Small intestine (tissue), 7 donors: ENCODE measurements at regions not wholly inside any gene's neighbourhood (a gene's known extent, or its start where the extent isn't known, plus 50 kb on each side); places are given as distances from the start of the nearest gene placed in this dataset.

Source experiments
- DNase-seq, 2 donors: peaks; one replicate each; pipeline versions ENCODE4 v3.0.0 to v3.0.0-alpha.2; 2013
- FAIRE-seq: peaks from 2 replicates; lab custom pipeline; 2012; peaks lifted over from hg19 to GRCh38; lab: Jason Lieb, UNC
- H3K27ac ChIP-seq, 3 donors: one replicate each; pipeline ENCODE4 v1.5.1; 2013; ENCODE audit warnings: low read length in 2 of 3, mild to moderate bottlenecking in 2 of 3, control low read depth in 1 of 3, inconsistent platforms in 1 of 3, low read depth in 1 of 3, moderate library complexity in 1 of 3
- H3K27me3 ChIP-seq, 3 donors: one replicate each; pipeline ENCODE4 v1.6.1; 2013; ENCODE audit warnings: low read length in 3 of 3, inconsistent platforms in 1 of 3; ENCODE audit not compliant: control insufficient read depth in 3 of 3, insufficient read depth in 3 of 3
- H3K36me3 ChIP-seq, 3 donors: one replicate each; pipeline ENCODE4 v1.6.1; 2013; ENCODE audit warnings: low read length in 3 of 3, inconsistent platforms in 1 of 3, low read depth in 1 of 3, mild to moderate bottlenecking in 1 of 3, moderate library complexity in 1 of 3; ENCODE audit not compliant: control insufficient read depth in 3 of 3, insufficient read depth in 2 of 3
- H3K4me1 ChIP-seq, 3 donors: one replicate each; pipeline ENCODE4 v1.6.1; 2013; ENCODE audit warnings: low read length in 2 of 3, inconsistent platforms in 1 of 3, low read depth in 1 of 3, mild to moderate bottlenecking in 1 of 3, moderate library complexity in 1 of 3; ENCODE audit not compliant: control insufficient read depth in 3 of 3, insufficient read depth in 2 of 3
- H3K4me3 ChIP-seq, 3 donors: one replicate each; pipeline ENCODE4 v1.5.1; 2013; ENCODE audit warnings: low read length in 3 of 3, control low read depth in 1 of 3, inconsistent platforms in 1 of 3, low read depth in 1 of 3, mild to moderate bottlenecking in 1 of 3, moderate library complexity in 1 of 3
- H3K9me3 ChIP-seq, 2 donors: one replicate each; pipeline ENCODE4 v1.6.1; 2013; ENCODE audit warnings: low read depth in 1 of 2, low read length in 1 of 2; ENCODE audit not compliant: control insufficient read depth in 2 of 2, insufficient read depth in 1 of 2
- WGBS, 3 donors: extraction: QIAGEN DNeasy Blood & Tissue Kit; methylation state at CpG; one replicate each; pipeline ENCODE4 v1.1.7; 2013; 5-methylcytosine and 5-hydroxymethylcytosine counted together
- donor health status: healthy with polysubstance abuse.
- donor health status: control.
- donor health status: control.
- donor health status: Bipolar disorder and iron deficiency.
- donor health status: healthy.

DNA sequence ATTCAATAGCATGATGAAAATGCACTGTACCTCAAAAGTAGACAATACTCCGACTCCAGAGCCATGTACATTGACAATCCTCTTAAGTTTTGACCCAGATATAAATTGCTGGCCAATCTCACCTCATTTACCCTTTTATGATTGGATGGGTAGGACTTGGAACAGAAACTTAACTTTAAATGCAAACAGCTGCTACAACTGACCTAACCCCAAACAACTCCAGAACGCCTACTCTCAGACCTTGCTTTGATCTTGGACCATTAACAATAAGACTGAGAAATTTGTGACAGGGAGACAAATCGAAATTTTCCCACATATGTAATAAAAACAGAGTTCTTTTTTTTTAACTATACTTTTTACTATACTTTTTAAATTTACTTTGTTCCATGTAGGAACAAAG lies 200.5 kb upstream of the MCHR2 start:
- DNase-seq (no peak), FAIRE-seq (no peak)
- H3K9me3 ChIP-seq: no peaks in the 10 kb centered on the region
- no peak overlapping the region for H3K27ac ChIP-seq
- no peaks in the 10 kb centered on the region for H3K27me3 ChIP-seq
- H3K4me3 ChIP-seq: no peak overlapping the region
- WGBS, 3 donors: 46 to 59% (median 58%) methylated on average over 3 of the region's 3 CpGs
- H3K36me3 ChIP-seq: no peaks in the 10 kb centered on the region
- H3K4me1 ChIP-seq: no peaks in the 10 kb centered on the region

DNA sequence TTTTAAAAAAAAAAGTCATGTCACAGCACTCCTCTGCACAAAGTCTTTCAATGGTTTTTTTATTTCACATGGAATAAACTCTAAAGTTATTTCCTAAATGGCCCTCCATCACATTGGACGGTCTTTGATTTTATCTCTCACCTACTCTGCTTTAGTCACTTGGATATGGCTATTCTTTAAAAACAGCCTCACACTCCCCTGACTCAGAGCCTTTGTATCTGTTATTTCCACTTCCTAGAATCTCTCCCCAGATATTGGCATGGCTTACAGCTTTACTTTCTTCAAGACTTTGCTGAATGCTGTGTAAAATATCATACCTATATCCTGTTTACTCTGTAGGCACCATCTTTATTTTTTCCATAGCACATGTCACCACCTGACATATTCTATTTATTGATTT lies 194.7 kb upstream of the MCHR2 start:
- 75 to 83% (median 79%) methylated on average over 1 of the region's 1 CpG for WGBS, 3 donors
- FAIRE-seq (no peak), DNase-seq (no peak)
- Histone ChIP-seq H3K27me3 (peaks cover 0 to 2% (median 0%) of the 10 kb centered on the region in 3 donors), H3K9me3 (no peaks in the 10 kb centered on the region), H3K27ac (no peak overlapping the region), H3K36me3 (no peaks in the 10 kb centered on the region), H3K4me1 (no peaks in the 10 kb centered on the region), H3K4me3 (no peak overlapping the region)

DNA sequence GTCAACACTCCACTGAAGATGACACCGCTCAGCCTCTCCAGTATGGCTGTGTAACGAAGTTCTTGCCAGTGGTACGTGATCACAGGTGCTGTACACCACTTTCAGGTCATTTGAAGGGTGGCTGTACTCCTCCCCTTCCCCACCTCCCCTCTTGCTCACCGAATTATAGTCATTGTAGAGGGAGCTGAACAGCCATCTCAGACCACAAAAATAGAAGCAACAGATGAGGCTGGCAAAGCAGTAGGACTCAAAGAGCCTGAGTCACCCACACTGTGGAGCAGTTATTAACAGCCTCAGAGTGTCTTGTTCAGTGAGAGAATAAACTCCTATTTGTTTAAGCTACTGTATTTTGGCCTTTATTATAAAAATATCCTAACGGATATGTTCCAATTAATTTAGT lies 192.5 kb upstream of the MCHR2 start:
- Histone ChIP-seq H3K36me3 (no peaks in the 10 kb centered on the region), H3K4me3 (no peak overlapping the region), H3K27me3 (peaks cover 0 to 2% (median 0%) of the 10 kb centered on the region in 3 donors), H3K27ac (no peak overlapping the region), H3K9me3 (no peaks in the 10 kb centered on the region), H3K4me1 (no peaks in the 10 kb centered on the region)
- FAIRE-seq (no peak), DNase-seq (no peak)
- 62 to 83% (median 72%) methylated on average over 5 of the region's 5 CpGs for WGBS, 3 donors

DNA sequence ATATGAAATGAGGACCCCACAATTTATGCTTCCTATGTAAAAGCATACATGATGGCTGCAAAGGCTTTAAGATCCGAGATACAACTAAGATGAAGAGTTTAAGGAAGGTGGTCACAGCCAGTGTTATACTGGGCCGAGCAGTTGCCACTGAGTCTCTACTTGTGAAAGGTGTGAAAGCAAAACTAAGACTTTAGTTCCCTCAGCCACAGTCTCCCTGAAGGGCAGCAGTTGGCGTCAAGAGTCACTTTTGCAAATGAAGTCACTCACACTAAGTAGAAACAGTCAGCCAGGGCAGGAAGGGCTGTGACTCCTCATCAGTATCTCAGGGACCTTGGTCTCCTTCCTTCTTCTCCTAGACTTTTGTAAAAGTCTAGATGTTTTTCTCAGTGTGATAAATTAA lies 191.6 kb upstream of the MCHR2 start:
- H3K27ac ChIP-seq: no peak overlapping the region
- peaks cover 0 to 2% (median 0%) of the 10 kb centered on the region in 3 donors for H3K27me3 ChIP-seq
- H3K4me1 ChIP-seq: no peaks in the 10 kb centered on the region
- 69 to 73% (median 70%) methylated on average over 3 of the region's 3 CpGs for WGBS, 3 donors
- FAIRE-seq (no peak), DNase-seq (no peak)
- H3K9me3 ChIP-seq: no peaks in the 10 kb centered on the region
- no peak overlapping the region for H3K4me3 ChIP-seq
- H3K36me3 ChIP-seq: no peaks in the 10 kb centered on the region

DNA sequence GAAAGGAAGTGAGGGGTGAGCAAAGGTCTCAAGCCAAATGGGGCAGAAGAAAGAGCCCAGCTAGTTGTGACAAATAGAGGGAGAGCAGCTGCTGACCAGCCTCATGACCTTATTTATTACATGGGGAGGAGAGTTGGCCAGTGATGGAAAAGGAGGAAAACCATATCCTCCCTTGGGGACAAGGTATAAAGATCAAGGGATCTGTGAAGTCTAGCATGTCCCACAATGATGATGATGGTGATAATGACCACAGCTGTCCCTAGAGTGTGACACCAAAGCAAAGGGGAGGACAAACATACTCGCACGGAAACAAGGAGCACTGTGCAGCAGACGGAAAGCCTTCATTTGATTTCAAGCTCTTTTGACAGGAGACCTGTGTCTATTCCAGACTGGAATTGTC lies 190.4 kb upstream of the MCHR2 start:
- Histone ChIP-seq H3K27me3 (peaks cover 0 to 2% (median 0%) of the 10 kb centered on the region in 3 donors), H3K4me3 (no peak overlapping the region), H3K27ac (no peak overlapping the region), H3K9me3 (no peaks in the 10 kb centered on the region), H3K4me1 (no peaks in the 10 kb centered on the region), H3K36me3 (no peaks in the 10 kb centered on the region)
- FAIRE-seq (no peak), DNase-seq (no peak)
- 65 to 87% (median 85%) methylated on average over 3 of the region's 3 CpGs for WGBS, 3 donors

DNA sequence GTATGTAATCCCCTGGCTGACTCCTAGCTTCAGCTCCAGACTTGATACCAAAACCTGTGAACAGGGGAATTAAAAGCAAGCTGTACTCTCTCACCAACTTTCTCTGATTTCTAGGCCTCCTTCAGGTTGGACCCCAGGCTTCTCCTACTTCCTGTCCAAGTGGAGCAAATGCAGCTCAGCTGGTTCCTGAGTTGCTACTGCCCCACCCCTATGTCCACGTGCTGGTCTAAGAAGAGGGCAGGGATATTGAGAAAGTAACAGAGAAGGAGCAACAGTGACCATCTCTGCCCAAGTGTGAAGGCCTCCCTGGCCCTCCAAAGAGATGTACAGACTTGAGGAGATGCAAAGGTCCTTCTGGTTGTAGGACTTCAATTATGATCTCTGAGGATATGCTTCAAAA lies 188.3 kb upstream of the MCHR2 start:
- DNase-seq (no peak), FAIRE-seq (no peak)
- 21 to 34% (median 30%) methylated on average over 1 of the region's 1 CpG for WGBS, 3 donors
- Histone ChIP-seq H3K4me3 (no peak overlapping the region), H3K36me3 (no peaks in the 10 kb centered on the region), H3K9me3 (no peaks in the 10 kb centered on the region), H3K27me3 (peaks cover 0 to 2% (median 1%) of the 10 kb centered on the region in 3 donors), H3K27ac (no peak overlapping the region), H3K4me1 (no peaks in the 10 kb centered on the region)

DNA sequence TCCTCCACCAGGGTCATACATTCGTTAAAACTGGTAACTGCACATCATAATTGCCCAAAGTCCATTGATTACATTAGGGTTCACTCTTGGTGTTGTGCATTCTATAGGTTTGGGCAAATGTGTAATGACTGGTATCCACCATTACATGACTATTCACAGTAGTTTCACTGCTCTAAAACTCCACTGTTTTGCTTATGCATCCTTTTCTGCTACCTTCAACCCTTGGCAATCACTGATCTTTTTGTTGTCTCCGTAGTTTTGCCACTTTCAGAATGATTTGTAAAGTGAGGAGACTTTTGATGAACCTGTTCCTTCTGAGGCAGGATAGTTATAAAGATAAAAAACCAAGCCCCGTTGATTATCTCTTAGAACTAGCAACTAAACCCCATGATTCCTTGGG lies 187.3 kb upstream of the MCHR2 start:
- FAIRE-seq (no peak), DNase-seq (no peak)
- Histone ChIP-seq H3K4me1 (no peaks in the 10 kb centered on the region), H3K27me3 (peaks cover 0 to 3% (median 2%) of the 10 kb centered on the region in 3 donors), H3K4me3 (no peak overlapping the region), H3K27ac (no peak overlapping the region), H3K36me3 (no peaks in the 10 kb centered on the region), H3K9me3 (no peaks in the 10 kb centered on the region)
- 39 to 63% (median 45%) methylated on average over 3 of the region's 3 CpGs for WGBS, 3 donors

DNA sequence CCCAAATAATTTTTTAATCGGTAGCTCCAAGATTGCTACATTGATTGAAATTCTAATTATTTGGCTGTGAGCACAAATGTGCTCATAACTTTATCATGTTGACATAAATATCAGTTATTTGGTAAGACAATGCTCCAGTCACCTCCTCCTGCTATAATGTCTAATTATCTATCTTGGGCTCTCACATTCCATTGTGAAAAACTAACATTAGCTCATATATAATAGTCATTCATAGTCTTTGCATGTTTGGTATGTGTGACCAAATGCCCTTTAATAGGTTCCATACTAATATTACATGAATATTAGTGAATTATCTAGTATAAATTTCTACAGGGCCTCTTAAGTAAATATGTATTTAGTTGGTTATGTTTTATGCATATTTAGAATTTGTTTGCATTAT lies 185.6 kb upstream of the MCHR2 start:
- Histone ChIP-seq H3K4me3 (no peak overlapping the region), H3K9me3 (no peaks in the 10 kb centered on the region), H3K27me3 (peaks cover 0 to 3% (median 0%) of the 10 kb centered on the region in 3 donors), H3K27ac (no peak overlapping the region), H3K36me3 (no peaks in the 10 kb centered on the region), H3K4me1 (no peaks in the 10 kb centered on the region)
- FAIRE-seq: no peak
- WGBS, 3 donors: 89 to 97% (median 92%) methylated on average over 1 of the region's 1 CpG
- no peak for DNase-seq

DNA sequence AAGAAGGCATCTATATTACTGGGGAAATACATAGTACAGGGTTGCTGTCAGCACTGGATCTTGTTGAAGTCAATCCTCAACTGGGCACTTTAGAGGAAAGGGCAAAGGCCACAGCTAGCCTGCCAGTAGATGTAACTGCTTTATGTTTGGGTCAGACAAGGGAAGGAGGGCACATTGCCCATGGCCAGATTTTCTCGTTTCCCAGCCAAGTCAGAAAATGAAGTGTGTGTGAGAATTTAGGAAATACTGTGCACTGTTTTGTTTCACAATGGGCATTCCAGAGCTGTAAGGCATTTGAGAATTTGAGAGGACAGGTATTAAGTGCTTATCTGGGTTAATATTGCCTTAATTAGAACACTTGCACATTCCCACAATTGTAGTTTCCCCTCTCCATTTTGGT lies 183.9 kb upstream of the MCHR2 start:
- Histone ChIP-seq H3K27me3 (peaks cover 0 to 3% (median 0%) of the 10 kb centered on the region in 3 donors), H3K4me3 (no peak overlapping the region), H3K27ac (no peak overlapping the region), H3K36me3 (no peaks in the 10 kb centered on the region), H3K9me3 (no peaks in the 10 kb centered on the region), H3K4me1 (no peaks in the 10 kb centered on the region)
- DNase-seq (no peak), FAIRE-seq (no peak)
- WGBS, 3 donors: 30 to 35% (median 33%) methylated on average over 1 of the region's 1 CpG
